Heart right ventricle (tissue), 16 donors: ENCODE measurements at regions not wholly inside any gene's neighbourhood (a gene's known extent, or its start where the extent isn't known, plus 50 kb on each side); places are given as distances from the start of the nearest gene placed in this dataset.
"Not testable (repeated sequence)": the region's sequence is repeated elsewhere in the genome, so short reads cannot be mapped to it uniquely, and the experiment has no call there.

ENCODE experiments used
- ATAC-seq, 8 donors: fragments of 200-7000 bp; cut with Tn5 transposase; one replicate each; pipeline ENCODE4 v1.9.1; 2020; ENCODE audit warnings: mild to moderate bottlenecking in 8 of 8, moderate library complexity in 8 of 8, moderate number of reproducible peaks in 1 of 8
- DNase-seq, 2 donors: peaks; one replicate each; pipeline ENCODE4 v3.0.0-alpha.2; 2020
- H3K27ac ChIP-seq, 10 donors: fragments of 200-600 bp; sonication (generic) in 2 of 10; one replicate each; pipeline versions ENCODE4 v1.5.0 to v1.8.0; 2020 to 2022; ENCODE audit warnings: mild to moderate bottlenecking in 3 of 10
- H3K27me3 ChIP-seq, 7 donors: fragments of 200-600 bp; one replicate each; pipeline ENCODE4 v1.8.0; 2021 to 2022; ENCODE audit warnings: mild to moderate bottlenecking in 2 of 7
- H3K36me3 ChIP-seq, 9 donors: fragments of 200-600 bp; sonication (generic) in 1 of 9; one replicate each; pipeline versions ENCODE4 v1.5.0 to v1.8.0; 2020 to 2022; ENCODE audit warnings: mild to moderate bottlenecking in 2 of 9
- H3K4me1 ChIP-seq, 9 donors: fragments of 200-600 bp; sonication (generic) in 1 of 9; one replicate each; pipeline versions ENCODE4 v1.5.0 to v1.8.0; 2020 to 2022; ENCODE audit warnings: mild to moderate bottlenecking in 4 of 9
- H3K4me3 ChIP-seq, 10 donors: fragments of 200-600 bp; sonication (generic) in 2 of 10; one replicate each; pipeline versions ENCODE4 v1.5.0 to v1.8.0; 2020 to 2022; ENCODE audit warnings: mild to moderate bottlenecking in 7 of 10, moderate library complexity in 2 of 10
- H3K9me3 ChIP-seq, 11 donors: fragments of 200-600 bp in 10 of 11; sonication (generic) in 2 of 11; one replicate each; pipeline versions ENCODE4 v1.5.0 to v1.8.0; 2013 to 2022; ENCODE audit warnings: mild to moderate bottlenecking in 2 of 11, control low read depth in 1 of 11, moderate library complexity in 1 of 11
- CTCF ChIP-seq, 9 donors: fragments of 200-600 bp; sonication (generic) in 2 of 9; IDR thresholded peaks; one replicate each; pipeline versions ENCODE4 v1.5.0 to v1.8.0; 2021 to 2022; ENCODE audit warnings: antibody characterized with exemption in 9 of 9, mild to moderate bottlenecking in 5 of 9, moderate library complexity in 1 of 9
- WGBS, 2 donors: extraction: QIAGEN DNeasy Blood & Tissue Kit; methylation state at CpG; one replicate each; pipeline ENCODE4 v1.1.7; 2013; ENCODE audit warnings: inconsistent platforms in 1 of 2; 5-methylcytosine and 5-hydroxymethylcytosine counted together
- intact Hi-C, 10 donors: fragments of 100-400 bp; cut with DNase I; formaldehyde crosslinking; loops; one replicate each; pipeline versions ENCODE4 v1.11.1 to v1.14.2; 2022
- donor health status: Arrhythmogenic right ventricular cardiomyopathy.
- donor health status: ischemic (EF 13 %, LVEDD 7.1; RV severe dilation, severe dysfunction).
- donor health status: healthy with polysubstance abuse.
- donor health status: DM: no; HTN: yes; CAD: no.
- donor health status: DM: no; HTN: no; CAD: no.
- donor health status: ischemic (EF 25% LVEDD 6.9; RV normal size, moderate dysfunction).
- donor health status: ischemic (EF 25% LVEDD 5.7; RV mildly dilated, moderate dysfunction).
- donor health status: healthy.
- donor health status: DM: yes; HTN: yes; CAD: no.
- donor health status: Ischemic cardiomyopathy.
- donor health status: ischemic (EF 35%, LVEDD 5.7; RV mildly dilated, moderate dysfunction).
- donor health status: nonischemic (EF 11% LVEDD 7.7; RV severe dilation, severe dysfunction).
- donor health status: DM: yes; HTN: yes; CAD: no.
- donor health status: PGD.
- donor health status: ischemic (EF 29% LVEDD 5.4; RV normal size, mild dysfunction).
- donor health status: nonischemic (EF 23%, LVEDD 6.1; RV moderate dilation, normal function).

GRCh38 chr18:70398076-70398475 is 109.2 kb downstream of the SOCS6 start:
- 90 to 92% methylated on average over 1 of the region's 1 CpG for WGBS, 2 donors
- no peak for TF ChIP-seq CTCF (IDR thresholded peaks at IDR 0.05)
- ATAC-seq (no peak), DNase-seq (no peak)
- Histone ChIP-seq H3K4me3 (no peak overlapping the region), H3K27me3 (no peaks in the 10 kb centered on the region), H3K4me1 (peaks cover 0 to 11% (median 0%) of the 10 kb centered on the region in 9 donors), H3K36me3 (no peaks in the 10 kb centered on the region), H3K27ac (no peak overlapping the region), H3K9me3 (no peaks in the 10 kb centered on the region)
- intact Hi-C loops = no loop called here

- WGBS, 2 donors = 92 to 97% methylated on average over 5 of the region's 5 CpGs
Observed at GRCh38 chr18:70397259-70397925, 108.5 kb downstream of the SOCS6 start.

GRCh38 chr18:70395771-70396170 is 106.9 kb downstream of the SOCS6 start:
- ATAC-seq, intact Hi-C loops, H3K27ac ChIP-seq: not testable (repeated sequence)

More at GRCh38 chr18:70397259-70397925, 108.5 kb downstream of the SOCS6 start:
- intact Hi-C loops = no loop called here
- Histone ChIP-seq H3K27me3 (no peaks in the 10 kb centered on the region), H3K27ac (no peak overlapping the region), H3K36me3 (no peaks in the 10 kb centered on the region), H3K4me1 (peaks cover 0 to 11% (median 0%) of the 10 kb centered on the region in 9 donors), H3K9me3 (no peaks in the 10 kb centered on the region), H3K4me3 (no peak overlapping the region)
- ATAC-seq (no peak), DNase-seq (no peak)
- TF ChIP-seq CTCF (IDR thresholded peaks at IDR 0.05) = no peak

GRCh38 chr18:70394672-70395071 is 105.8 kb downstream of the SOCS6 start:
- Histone ChIP-seq H3K27me3 (no peaks in the 10 kb centered on the region), H3K4me1 (no peaks in the 10 kb centered on the region), H3K4me3 (no peak overlapping the region), H3K9me3 (no peaks in the 10 kb centered on the region), H3K36me3 (no peaks in the 10 kb centered on the region), H3K27ac (no peak overlapping the region)
- DNase-seq (no peak), ATAC-seq (no peak)
- TF ChIP-seq CTCF (IDR thresholded peaks at IDR 0.05) = no peak
- WGBS, 2 donors = 93 to 94% methylated on average over 5 of the region's 5 CpGs
- intact Hi-C loops = no loop called here

More at GRCh38 chr18:70395771-70396170, 106.9 kb downstream of the SOCS6 start:
- H3K4me1 ChIP-seq, H3K4me3 ChIP-seq, DNase-seq, H3K9me3 ChIP-seq, H3K36me3 ChIP-seq, H3K27me3 ChIP-seq: not testable (repeated sequence)
- WGBS, 2 donors = 76 to 91% methylated on average over 4 of the region's 4 CpGs

- H3K9me3 ChIP-seq = no peaks in the 10 kb centered on the region
- TF ChIP-seq CTCF (IDR thresholded peaks at IDR 0.05) = no peak
- 79 to 83% methylated on average over 4 of the region's 4 CpGs for WGBS, 2 donors
- no peaks in the 10 kb centered on the region for H3K27me3 ChIP-seq
- H3K4me3 ChIP-seq = no peak overlapping the region
- DNase-seq (no peak), ATAC-seq (no peak)
- no peaks in the 10 kb centered on the region for H3K4me1 ChIP-seq
- H3K27ac ChIP-seq = no peak overlapping the region
- no peaks in the 10 kb centered on the region for H3K36me3 ChIP-seq
- intact Hi-C loops = no loop called here
Observed at GRCh38 chr18:70390371-70391090, 101.7 kb downstream of the SOCS6 start.

- WGBS, 2 donors = 92 to 95% methylated on average over 5 of the region's 5 CpGs
- H3K4me1 ChIP-seq, ATAC-seq, H3K36me3 ChIP-seq, H3K27me3 ChIP-seq, intact Hi-C loops, H3K27ac ChIP-seq, H3K4me3 ChIP-seq, H3K9me3 ChIP-seq, DNase-seq: not testable (repeated sequence)
Observed at GRCh38 chr18:70389036-70389435, 100.2 kb downstream of the SOCS6 start.
